ENCODE measurements at regions not wholly inside any gene's neighbourhood (a gene's known extent, or its start where the extent isn't known, plus 50 kb on each side); places are given as distances from the start of the nearest gene placed in this dataset.

DNA sequence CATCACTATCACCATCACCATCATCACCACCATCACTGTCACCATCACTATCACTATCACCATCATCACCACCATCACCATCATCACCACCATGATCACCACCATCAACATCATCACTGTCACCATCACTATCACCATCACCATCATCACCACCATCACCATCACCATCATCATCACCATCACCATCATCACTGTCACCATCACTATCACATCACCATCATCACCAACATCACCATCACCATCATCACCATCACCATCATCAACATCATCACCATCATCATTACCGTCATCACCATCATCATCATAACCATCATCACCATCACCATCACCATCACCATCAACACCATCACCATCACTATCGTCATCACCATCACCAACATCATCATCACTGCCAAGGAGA lies 273.8 kb downstream of the FOXL1 start:
- TF ChIP-seq, protein P1, sequence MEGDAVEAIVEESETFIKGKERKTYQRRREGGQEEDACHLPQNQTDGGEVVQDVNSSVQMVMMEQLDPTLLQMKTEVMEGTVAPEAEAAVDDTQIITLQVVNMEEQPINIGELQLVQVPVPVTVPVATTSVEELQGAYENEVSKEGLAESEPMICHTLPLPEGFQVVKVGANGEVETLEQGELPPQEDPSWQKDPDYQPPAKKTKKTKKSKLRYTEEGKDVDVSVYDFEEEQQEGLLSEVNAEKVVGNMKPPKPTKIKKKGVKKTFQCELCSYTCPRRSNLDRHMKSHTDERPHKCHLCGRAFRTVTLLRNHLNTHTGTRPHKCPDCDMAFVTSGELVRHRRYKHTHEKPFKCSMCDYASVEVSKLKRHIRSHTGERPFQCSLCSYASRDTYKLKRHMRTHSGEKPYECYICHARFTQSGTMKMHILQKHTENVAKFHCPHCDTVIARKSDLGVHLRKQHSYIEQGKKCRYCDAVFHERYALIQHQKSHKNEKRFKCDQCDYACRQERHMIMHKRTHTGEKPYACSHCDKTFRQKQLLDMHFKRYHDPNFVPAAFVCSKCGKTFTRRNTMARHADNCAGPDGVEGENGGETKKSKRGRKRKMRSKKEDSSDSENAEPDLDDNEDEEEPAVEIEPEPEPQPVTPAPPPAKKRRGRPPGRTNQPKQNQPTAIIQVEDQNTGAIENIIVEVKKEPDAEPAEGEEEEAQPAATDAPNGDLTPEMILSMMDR (IDR thresholded peaks at IDR 0.05; ENCODE audit: poor library complexity), result no peak
- TF ChIP-seq EZH2 (IDR thresholded peaks at IDR 0.05; ENCODE audit: borderline replicate concordance) (no peak), EZH2phosphoT487 (IDR thresholded peaks at IDR 0.05; ENCODE audit: low read depth, severe bottlenecking, unreplicated experiment) (no peak)

Data from hepatocyte (in vitro differentiated cells).